Medulla oblongata (tissue), 1 donor: ENCODE measurements at regions not wholly inside any gene's neighbourhood (a gene's known extent, or its start where the extent isn't known, plus 50 kb on each side); places are given as distances from the start of the nearest gene placed in this dataset.

Experiments used
- DNase-seq: peaks from one replicate; pipeline ENCODE4 v3.0.0-alpha.2; 2015; ENCODE audit errors: extremely low spot score

DNA sequence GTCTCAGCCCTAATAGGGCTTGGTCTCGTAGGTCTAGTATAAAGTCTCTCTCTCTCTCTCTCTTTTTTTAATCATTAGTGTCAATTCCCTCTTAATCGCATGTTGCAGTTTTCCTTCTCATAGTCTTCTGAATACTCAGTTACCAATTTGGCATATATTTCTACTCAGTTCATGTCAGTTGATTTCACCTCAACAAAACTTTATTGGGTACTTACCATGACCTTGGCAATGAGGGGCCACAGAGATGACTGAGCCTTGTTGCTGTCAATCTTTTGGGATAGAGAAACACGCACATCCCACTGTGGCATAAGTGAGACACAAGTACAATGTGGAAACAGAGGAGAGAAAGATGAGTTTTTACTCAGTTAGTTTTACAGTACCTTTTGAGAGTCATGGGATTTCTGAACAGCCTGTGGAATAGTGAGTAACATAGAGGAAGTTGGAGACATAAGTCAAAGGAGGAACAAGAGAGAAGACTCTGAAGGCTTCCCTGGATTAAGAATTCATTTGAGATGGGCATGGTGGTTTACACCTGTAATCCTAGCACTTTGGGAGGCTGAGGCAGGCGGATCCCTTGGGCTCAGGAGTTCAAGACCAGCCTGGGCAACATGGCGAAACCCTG lies 150.2 kb upstream of the CBLB start:
- DNase-seq, result no peak

DNA sequence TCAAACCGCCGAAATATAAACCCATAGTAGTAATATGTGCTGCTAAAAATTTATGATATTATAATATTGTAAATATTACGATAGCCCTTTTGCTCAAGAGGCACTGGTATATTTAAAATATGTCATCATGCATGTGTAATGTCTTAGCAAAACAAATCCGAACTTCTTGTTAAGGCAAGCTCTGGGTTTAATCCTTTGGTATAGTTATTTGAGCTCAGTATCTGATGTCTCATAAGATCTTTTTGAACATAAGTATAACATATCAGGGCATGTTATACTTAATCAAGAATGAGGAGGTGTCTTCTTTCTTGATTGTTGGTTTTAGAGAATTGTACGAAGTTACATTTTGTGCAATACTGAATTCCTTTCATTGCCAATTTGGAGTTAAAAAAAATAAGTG lies 154.1 kb upstream of the CBLB start:
- no peak for DNase-seq

DNA sequence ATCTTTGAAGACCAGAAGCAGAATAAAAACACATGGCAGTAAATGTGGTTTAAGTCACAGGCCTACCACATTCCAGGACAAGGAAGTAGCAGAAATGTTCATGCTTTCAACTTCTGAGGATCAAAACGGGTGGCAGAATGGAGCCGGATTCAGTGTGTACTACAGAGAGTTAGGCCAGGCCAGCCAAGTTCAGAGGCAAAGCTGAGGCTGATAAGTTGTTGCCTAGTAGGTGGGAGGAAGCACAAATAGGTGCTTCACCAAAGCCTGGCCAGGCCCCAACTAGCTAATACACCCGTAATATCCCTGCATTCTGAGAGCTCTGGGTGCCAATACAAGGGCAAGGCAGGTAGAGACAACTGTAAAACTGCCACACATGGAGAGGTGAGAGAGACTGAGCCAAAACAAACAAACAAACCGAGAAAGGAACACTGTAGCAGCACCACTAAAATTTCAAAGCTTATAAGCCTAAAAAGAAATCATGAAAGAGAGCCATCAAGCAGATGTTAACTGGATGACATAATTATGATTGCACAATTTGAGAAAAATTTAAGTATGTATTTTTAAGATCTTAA lies 156.4 kb upstream of the CBLB start:
- no peak for DNase-seq

GRCh38 chr3:106029954-106030626 lies 161.3 kb upstream of the CBLB start:
- DNase-seq, result no peak

GRCh38 chr3:106030627-106030963 lies 161.8 kb upstream of the CBLB start:
- no peak for DNase-seq

DNA sequence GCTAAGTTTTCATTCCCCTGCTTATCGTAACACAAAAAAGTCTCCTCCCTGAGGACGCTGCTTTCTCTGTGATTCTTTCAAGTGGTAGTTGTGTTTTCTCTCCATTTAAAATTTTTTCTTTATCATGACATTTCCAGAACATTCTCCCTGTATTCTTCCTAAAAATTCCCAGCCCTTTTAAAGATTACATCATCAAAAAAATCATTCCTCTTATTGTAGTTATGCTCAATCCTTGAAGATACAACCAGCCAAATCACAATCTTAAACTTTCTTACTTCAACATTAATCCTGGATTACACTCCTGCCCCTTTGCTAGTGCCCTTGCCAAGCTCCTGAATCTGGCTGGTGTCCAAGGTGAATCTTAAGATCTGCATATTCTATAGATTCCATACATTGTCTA lies 163.7 kb upstream of the CBLB start:
- DNase-seq, result no peak

DNA sequence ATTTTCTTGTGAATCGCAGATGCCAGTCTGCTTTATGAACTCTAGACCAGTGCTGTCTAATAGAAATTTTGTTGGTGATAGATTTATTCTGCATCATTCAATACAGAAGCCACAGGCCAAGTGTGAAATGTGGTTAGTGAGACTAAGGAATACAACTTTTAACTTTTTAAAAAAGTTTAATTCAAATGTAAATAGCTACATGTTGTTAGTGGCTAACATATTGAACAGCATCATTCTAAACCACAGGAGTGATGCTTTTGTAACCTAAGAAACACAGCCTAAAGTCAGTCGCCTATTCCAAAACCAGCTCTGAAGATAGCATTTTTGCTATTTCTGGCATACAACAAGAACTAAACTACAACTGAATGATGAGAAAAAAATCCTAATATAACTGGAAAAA lies 164.8 kb upstream of the CBLB start:
- no peak for DNase-seq

DNA sequence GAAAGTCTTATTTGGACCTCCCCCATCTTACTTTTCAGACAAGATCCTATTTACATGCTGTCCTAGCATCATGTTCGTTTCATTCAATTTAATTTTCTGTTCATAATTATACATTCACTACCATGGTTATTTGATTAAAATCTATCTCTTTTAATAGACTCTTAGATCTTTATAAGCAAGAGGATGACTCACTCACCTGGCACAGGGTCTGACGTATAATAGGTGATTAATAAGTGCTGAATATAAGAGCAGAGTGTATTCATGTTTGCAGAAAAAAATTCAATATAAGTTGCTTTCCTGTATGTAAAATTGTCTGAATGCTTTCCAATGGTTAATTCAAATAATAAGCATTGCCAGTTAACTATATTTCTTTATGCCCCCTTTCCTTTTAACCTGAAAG lies 165.5 kb upstream of the CBLB start:
- no peak for DNase-seq

GRCh38 chr3:106035619-106036018 lies 166.8 kb upstream of the CBLB start:
- no peak for DNase-seq

GRCh38 chr3:106036696-106037095 lies 167.9 kb upstream of the CBLB start:
- no peak for DNase-seq

DNA sequence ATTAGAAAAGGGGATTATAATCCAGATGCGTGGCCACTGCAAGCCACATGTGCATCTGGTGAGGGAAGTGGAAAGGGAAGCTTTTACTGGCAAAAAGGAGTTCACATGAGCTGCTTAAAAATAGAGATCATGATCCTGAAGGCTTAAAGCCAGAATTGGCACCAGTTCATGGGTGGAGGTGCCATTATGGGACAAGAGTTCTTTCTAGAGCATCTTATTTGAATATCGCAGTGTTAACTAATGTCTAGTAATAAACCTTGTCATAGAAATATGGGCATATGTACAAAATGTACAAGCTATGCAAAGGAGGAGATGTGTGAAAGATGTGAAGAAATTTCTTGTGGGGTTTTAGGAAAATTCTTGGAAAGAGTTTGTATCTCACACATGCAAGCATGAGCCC lies 178.4 kb upstream of the CBLB start:
- DNase-seq, result no peak

DNA sequence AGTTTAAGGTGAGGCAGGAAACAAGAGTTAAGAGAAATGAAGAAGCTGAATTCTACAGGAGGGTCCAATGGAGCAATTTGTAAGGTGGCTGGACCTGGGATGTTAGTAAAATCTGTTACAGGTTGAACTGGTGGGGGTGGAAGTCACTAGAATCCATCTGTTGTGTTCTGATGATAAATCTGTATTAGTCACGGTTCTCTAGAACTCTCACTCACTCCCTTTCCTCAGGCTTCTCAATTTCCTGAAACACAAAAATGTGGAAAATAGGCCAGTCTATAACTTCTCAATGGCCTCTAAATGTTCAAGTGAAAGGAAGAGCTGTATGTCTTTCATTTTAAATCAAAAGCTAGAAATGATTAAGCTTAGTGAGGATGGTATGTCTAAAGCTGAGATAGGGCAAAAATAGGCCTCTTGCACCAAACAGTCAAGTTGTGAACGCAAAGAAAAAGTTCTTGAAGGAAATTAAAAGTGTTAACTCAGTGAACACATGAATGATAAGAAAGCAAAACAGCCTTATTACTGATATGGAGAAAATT lies 180.2 kb upstream of the CBLB start:
- no peak for DNase-seq

- no peak for DNase-seq
Observed at GRCh38 chr3:106049821-106050220, 181.0 kb upstream of the CBLB start.

GRCh38 chr3:106056931-106057330 lies 188.1 kb upstream of the CBLB start:
- no peak for DNase-seq

- no peak for DNase-seq
Observed at GRCh38 chr3:106058475-106058874, 189.7 kb upstream of the CBLB start.

- no peak for DNase-seq
Observed at GRCh38 chr3:106059953-106060517, 191.2 kb upstream of the CBLB start.

GRCh38 chr3:106063909-106064308 lies 195.1 kb upstream of the CBLB start:
- DNase-seq, result no peak

GRCh38 chr3:106065831-106066230 lies 197.0 kb upstream of the CBLB start:
- DNase-seq, result no peak

GRCh38 chr3:106067711-106068110 lies 198.9 kb upstream of the CBLB start:
- DNase-seq, result no peak

- DNase-seq, result peak; percentile 13
Observed at GRCh38 chr3:106068381-106068780, 199.6 kb upstream of the CBLB start.

DNA sequence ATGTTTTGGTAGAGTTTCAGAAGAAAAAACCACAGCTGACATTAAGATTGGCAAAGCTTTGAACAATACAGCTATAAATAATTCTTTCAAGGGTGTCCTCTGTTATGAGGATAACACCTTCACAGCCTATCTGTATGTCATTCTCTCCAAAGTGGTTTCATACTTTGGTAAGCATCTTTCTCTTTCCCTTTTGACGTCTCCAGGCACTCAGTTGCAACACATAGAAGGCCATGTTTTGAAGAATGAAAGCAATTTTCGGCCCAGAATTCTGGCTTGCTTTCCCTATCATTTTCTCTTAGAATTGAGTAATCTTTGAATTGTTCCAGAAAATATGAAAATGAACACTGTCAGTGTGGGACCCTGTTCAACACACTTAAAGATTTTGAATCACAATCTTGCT lies 200.0 kb upstream of the CBLB start:
- DNase-seq, result no peak

DNA sequence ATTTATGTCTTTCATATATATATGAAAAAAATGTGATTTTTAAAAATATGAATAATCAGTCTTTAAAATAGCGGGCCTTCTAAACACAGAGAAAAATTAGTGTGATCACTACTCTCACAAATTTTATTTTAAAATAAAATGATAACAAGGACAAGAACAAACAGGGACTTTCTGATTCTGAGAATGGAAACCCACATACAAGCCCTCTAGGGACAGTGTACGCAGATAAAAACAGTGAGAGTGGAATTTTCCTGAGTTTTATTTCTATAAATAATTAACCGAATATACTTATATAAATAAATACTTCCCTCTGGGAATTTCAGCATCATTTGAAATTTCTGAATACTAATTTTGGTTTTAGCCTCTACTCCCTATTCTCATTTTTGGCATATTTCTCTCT lies 201.4 kb upstream of the CBLB start:
- no peak for DNase-seq

GRCh38 chr3:106071306-106071705 lies 202.5 kb upstream of the CBLB start:
- DNase-seq, result no peak
